Frontal cortex (tissue), 3 donors: ENCODE measurements at regions not wholly inside any gene's neighbourhood (a gene's known extent, or its start where the extent isn't known, plus 50 kb on each side); places are given as distances from the start of the nearest gene placed in this dataset.
"Not testable (repeated sequence)": the region's sequence is repeated elsewhere in the genome, so short reads cannot be mapped to it uniquely, and the experiment has no call there.

Experiments used
- DNase-seq, 2 donors: peaks; one replicate each; pipeline ENCODE4 v3.0.0; 2012; ENCODE audit warnings: low spot score in 2 of 2
- FAIRE-seq: peaks from 2 replicates; lab custom pipeline; 2012; peaks lifted over from hg19 to GRCh38; lab: Jason Lieb, UNC
- donor health status: control.
- donor health status: control.
- donor health status: control.

- no peak for FAIRE-seq
- DNase-seq: no peak
Observed at GRCh38 chr4:170399581-170400293, 310.0 kb upstream of the AADAT start.

GRCh38 chr4:170398218-170398617, 308.5 kb upstream of the AADAT start:
- DNase-seq (no peak), FAIRE-seq (no peak)

GRCh38 chr4:170395773-170396172, 306.0 kb upstream of the AADAT start:
- FAIRE-seq (no peak), DNase-seq (no peak)

DNA sequence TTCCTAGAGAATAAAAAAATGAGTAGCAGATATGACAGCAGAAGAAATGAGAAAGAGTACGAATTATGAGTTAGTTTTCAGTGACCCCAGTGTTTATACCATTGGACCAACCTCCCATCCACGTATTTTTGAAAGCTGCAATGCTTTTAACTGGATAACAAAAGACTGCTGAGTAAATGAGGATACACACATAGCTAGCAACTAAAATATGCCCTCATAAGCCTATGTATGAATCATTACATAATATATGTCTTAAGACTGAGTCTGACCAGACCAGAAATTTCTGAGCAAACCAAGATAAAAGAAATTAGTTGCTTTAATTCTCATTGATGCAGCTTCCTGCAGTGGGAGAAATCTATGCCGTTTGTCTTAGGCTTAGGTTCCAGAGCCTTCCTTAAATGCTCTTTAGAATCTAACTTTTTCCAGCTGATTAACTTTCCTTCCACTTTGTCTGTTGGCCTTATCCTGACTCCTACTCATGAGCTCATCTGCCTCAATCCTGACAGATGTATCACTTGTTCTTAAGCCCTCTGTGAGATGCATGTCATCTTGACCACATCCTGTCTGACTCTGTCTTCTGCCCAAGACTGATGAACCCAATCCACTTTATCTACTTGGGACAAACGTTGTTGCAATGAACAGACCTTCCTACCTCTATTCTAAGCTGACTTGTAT, 301.4 kb upstream of the AADAT start:
- no peak for DNase-seq
- no peak for FAIRE-seq

DNA sequence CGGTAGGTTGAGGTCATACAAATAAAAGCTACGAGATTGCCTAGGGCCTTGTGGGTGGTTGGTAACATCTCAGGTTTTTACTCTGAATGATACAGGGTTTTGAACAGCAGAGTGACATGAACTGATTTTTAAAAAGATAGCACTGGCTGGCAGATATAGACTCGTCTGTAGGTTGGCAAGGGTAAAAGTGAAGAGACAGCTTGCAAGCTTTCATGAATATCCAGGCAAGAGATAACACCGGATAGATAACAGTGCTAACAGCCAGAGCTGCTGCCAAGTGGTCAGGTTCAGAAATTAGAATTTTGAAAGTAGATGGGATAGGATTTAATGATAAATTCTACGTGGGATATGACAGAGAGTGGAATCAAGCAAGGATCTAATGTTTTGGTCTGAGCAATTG, 299.7 kb upstream of the AADAT start:
- DNase-seq (no peak), FAIRE-seq (no peak)

DNA sequence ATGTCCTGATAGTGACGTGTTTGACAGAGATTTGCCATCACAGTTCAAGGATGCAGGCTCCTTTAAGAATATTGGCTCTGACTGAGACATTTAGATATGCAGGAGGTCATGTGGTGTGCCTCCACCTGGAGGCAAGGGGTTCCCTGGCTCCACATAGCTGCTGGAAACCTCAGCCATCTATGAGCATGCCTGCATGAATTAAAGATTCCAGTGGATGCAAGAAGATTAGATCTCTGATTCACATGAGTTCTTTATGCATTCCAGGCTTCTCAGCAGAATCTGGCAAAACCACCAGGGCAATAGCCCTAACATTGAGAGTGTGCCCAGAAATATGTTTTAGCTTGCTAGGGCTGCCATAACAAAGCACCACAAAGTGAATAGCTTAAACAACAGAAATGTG, 298.5 kb upstream of the AADAT start:
- DNase-seq (no peak), FAIRE-seq (no peak)

DNA sequence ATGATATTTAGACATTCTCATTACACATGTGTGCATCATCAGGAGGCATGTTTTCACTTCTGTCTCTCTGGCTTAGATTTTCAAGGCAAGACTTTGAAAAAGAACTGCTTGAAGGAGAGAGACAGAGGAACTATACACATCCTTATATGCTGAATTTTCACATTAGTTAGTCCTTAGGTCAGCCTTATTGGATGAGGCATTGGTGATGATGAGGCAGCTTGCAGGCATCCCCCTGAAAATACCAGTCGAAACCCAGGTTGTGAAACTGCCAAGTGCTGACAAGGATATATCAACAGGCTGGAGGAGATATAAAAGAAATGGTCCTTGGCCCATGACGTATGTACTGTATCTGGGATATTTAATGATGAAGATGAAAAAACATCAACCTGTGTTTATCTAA, 297.2 kb upstream of the AADAT start:
- FAIRE-seq (no peak), DNase-seq (no peak)

DNA sequence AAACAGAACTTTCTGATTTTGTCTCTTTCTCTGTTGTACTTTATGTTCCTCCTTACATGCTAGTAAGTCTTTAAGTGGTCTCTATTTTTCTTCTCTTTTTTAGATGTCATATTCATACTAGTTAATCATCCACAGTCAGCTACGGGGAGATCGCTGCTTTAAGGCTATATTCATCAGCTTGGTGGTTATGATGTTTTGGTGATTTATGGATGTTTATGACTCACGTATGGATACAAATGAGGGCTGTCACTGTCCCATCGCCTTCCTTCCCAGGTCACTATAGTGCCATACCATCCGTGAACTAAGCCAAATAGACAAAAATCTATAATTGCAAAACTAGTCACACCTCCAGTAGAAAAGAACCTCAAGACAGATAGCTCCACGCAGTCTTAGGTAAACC, 296.8 kb upstream of the AADAT start:
- no peak for FAIRE-seq
- DNase-seq: no peak

- DNase-seq (no peak), FAIRE-seq (no peak)
Observed at GRCh38 chr4:170374770-170375169, 285.0 kb upstream of the AADAT start.

GRCh38 chr4:170348945-170349344, 259.2 kb upstream of the AADAT start:
- FAIRE-seq: no peak
- DNase-seq: no peak

GRCh38 chr4:170347191-170347590, 257.4 kb upstream of the AADAT start:
- not testable (repeated sequence) for FAIRE-seq, DNase-seq

DNA sequence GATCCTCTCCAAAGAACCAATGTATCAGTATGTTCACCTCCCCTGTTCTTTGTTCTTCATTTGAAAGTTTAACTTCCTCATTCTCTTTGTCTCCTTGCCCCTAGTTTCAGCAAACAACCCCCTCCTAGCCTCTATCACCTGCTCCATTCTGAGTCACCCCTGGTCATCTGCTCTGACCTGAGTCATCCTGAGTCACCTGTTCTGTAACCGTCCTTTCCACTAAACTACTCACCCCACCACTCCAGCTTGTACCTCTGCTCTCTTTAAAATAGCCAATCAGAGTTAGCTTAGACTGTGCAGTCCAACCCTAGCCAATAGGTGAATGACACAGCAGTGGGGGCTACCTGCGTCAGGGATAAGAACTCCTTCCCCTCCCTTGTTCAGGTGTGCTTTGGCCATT, 249.8 kb upstream of the AADAT start:
- no peak for FAIRE-seq

GRCh38 chr4:170336238-170336775, 246.6 kb upstream of the AADAT start:
- no peak for DNase-seq

More for the DNA sequence above, 249.8 kb upstream of the AADAT start:
- DNase-seq: no peak

GRCh38 chr4:170325599-170325998, 235.8 kb upstream of the AADAT start:
- DNase-seq (no peak), FAIRE-seq (no peak)

More at GRCh38 chr4:170336238-170336775, 246.6 kb upstream of the AADAT start:
- no peak for FAIRE-seq

DNA sequence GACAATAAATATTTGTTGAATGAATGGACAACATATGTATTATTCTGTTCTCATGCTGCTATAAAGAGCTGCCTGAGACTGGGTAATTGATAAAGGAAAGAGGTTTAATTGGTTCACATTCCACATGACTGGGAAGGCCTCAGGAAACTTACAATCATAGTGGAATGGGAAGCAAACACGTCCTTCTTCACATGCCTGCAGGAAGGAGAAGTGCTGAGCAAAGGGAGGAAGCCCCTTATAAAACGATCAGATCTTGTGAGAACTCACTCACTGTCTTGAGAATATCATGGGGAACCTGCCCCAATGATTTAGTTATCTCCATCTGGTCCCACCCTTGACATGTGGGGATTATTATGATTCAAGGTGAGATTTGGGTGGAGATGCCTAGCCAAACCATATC, 233.9 kb upstream of the AADAT start:
- FAIRE-seq: no peak
- DNase-seq: no peak

- FAIRE-seq: no peak
- DNase-seq: no peak
Observed at GRCh38 chr4:170307182-170307581, 217.4 kb upstream of the AADAT start.

DNA sequence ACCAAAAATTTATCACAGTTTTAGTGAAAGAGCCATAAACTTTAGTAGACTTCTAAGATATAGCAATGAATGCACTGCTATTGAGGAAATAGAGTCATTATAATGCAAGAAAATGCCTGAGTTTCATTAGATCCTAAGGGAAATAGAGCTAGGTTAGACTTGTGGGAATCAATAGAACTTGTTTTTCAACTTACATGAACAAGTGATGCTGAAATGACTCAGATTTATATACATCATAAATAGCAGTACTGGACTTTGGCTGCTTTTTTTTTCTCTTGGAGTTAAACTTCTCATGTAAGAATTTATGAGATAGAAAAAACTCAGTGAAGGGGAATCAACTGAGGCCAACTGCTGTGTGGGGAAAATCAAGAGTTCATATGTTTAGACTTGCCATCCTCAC, 216.5 kb upstream of the AADAT start:
- DNase-seq (no peak), FAIRE-seq (no peak)

DNA sequence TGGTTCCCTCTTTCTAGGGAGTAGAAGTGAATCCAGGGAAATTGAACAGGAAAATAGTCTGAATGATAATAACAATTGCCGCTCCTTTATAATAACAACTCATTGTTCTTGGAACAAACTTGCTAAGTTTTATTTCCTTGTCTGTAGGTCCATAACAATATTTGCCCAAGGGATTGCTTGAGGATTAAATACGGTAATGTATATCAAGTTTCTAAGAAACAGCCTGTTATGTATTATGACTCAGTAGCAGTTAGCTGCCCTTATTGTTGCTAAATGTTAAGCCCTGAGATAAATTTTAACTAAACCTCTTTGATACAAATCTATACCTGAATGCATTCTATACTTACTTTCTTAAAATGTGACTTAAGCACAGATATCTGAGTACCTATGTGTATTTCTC, 215.9 kb upstream of the AADAT start:
- FAIRE-seq (no peak), DNase-seq (no peak)

- no peak for DNase-seq
- no peak for FAIRE-seq
Observed at GRCh38 chr4:170281027-170281426, 191.3 kb upstream of the AADAT start.

GRCh38 chr4:170278460-170278859, 188.7 kb upstream of the AADAT start:
- no peak for FAIRE-seq

DNA sequence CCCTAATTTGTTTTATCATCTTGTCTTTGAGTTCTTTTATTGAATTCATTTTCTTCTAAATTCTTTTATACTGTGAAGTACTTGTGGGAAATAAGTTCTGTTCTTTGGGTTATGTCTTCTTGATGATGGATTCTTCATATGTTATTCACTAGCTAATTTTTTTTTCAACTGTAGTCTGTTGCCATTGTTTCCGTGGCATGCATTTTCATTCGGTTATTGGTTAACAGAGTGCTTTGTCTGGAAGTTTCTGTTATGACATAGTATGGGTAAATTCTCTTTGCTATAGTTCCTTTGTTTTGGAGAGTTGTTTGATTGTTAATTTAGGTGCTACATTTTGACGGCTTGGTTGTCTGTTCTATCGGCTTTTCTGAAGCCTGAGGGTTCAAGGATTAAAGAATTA, 184.9 kb upstream of the AADAT start:
- DNase-seq (no peak), FAIRE-seq (no peak)

More at GRCh38 chr4:170278460-170278859, 188.7 kb upstream of the AADAT start:
- no peak for DNase-seq
